T-helper 9 cell (primary cell): ENCODE measurements at regions not wholly inside any gene's neighbourhood (a gene's known extent, or its start where the extent isn't known, plus 50 kb on each side); places are given as distances from the start of the nearest gene placed in this dataset.

Experiments
- DNase-seq: peaks from one replicate; pipeline ENCODE4 v3.0.0-alpha.2; 2020

- no peak for DNase-seq
Measured at GRCh38 chr10:25114036-25114411, 60.8 kb upstream of the GPR158 start.

DNA sequence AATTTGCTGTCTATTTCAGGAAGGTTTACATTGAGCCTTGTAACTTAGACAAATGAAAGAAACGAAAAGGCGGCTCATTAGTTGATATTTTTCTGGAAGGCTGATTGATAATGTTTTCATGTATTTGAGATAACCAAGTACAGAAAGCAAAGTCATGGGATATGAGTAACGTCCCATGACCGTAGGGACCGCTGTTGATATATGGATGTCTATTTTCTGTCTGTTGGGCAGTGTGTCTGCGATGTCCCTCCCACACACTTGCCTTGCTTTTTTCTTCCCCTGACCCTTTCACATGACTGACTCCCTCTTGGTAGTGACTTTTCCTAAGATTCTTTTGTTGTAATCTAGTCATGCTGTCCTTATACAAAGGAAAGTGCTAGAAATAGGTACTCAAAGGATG, 57.0 kb upstream of the GPR158 start:
- DNase-seq = no peak

DNA sequence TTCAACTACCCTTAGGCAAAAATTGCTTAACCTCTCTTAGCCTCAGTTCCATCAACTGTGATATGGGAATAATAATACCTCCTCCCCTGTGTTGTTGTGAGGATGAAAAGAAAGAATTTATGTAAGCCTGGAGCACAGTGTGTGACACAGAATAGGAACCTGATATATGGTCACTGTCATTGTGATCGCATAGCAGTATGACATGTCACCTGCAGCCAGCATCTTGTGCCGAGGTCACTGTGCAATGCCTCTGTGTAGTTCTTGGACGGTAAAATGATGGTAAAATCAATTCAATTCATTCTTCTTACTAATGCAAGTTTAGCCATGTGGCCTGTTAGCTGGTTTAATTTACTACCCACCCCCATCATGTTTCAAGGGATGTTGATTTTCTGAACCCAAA, 54.6 kb upstream of the GPR158 start:
- no peak for DNase-seq
